Mesendoderm (in vitro differentiated cells): ENCODE measurements at regions not wholly inside any gene's neighbourhood (a gene's known extent, or its start where the extent isn't known, plus 50 kb on each side); places are given as distances from the start of the nearest gene placed in this dataset.

Source experiments
- DNase-seq: peaks from one replicate; pipeline ENCODE4 v3.0.0; 2013
- H2AK5ac ChIP-seq: 2 replicates; pipeline ENCODE4 v1.6.1; 2013; ENCODE audit warnings: low read length, inconsistent platforms
- H2BK120ac ChIP-seq: 2 replicates; pipeline ENCODE4 v1.6.1; 2013; ENCODE audit warnings: low read depth, mild to moderate bottlenecking, low read length, moderate library complexity, mixed read lengths
- H2BK15ac ChIP-seq: replicated peaks from 2 replicates; pipeline ENCODE4 v1.6.1; 2013; ENCODE audit warnings: low read depth, mild to moderate bottlenecking, moderate library complexity
- H2BK5ac ChIP-seq: 2 replicates; pipeline ENCODE4 v1.6.1; 2013; ENCODE audit warnings: low read length, inconsistent platforms
- H3K18ac ChIP-seq: 2 replicates; pipeline ENCODE4 v1.6.1; 2013; ENCODE audit warnings: mild to moderate bottlenecking, low read length, mixed read lengths
- H3K23ac ChIP-seq: one replicate; pipeline ENCODE4 v1.6.1; 2013; ENCODE audit warnings: low read length
- H3K27ac ChIP-seq: 2 replicates; pipeline ENCODE4 v1.5.1; 2013; ENCODE audit warnings: low read depth, mild to moderate bottlenecking, inconsistent platforms, low read length, moderate library complexity
- H3K27me3 ChIP-seq: 2 replicates; pipeline ENCODE4 v1.6.1; 2013; ENCODE audit warnings: low read length, control low read depth, mild to moderate bottlenecking, inconsistent platforms; ENCODE audit not compliant: insufficient read depth, poor library complexity
- H3K36me3 ChIP-seq: 2 replicates; pipeline ENCODE4 v1.6.1; 2013; ENCODE audit warnings: low read length, inconsistent platforms; ENCODE audit not compliant: control insufficient read depth, insufficient read depth
- H3K4ac ChIP-seq: one replicate; pipeline ENCODE4 v1.6.1; 2013; ENCODE audit warnings: low read depth, mild to moderate bottlenecking, low read length, moderate library complexity
- H3K4me1 ChIP-seq: 2 replicates; pipeline ENCODE4 v1.6.1; 2013; ENCODE audit warnings: low read depth, low read length, inconsistent platforms; ENCODE audit not compliant: control insufficient read depth
- H3K4me2 ChIP-seq: 2 replicates; pipeline ENCODE4 v1.6.1; 2013; ENCODE audit warnings: low read length
- H3K4me3 ChIP-seq: 2 replicates; pipeline ENCODE4 v1.5.1; 2013; ENCODE audit warnings: mild to moderate bottlenecking, low read length
- H3K56ac ChIP-seq: one replicate; pipeline ENCODE4 v1.6.1; 2013; ENCODE audit warnings: low read length
- H3K79me1 ChIP-seq: 2 replicates; pipeline ENCODE4 v1.6.1; 2013; ENCODE audit warnings: low read length, inconsistent platforms
- H3K79me2 ChIP-seq: 2 replicates; pipeline ENCODE4 v1.6.1; 2013; ENCODE audit warnings: mild to moderate bottlenecking, low read length; ENCODE audit not compliant: control insufficient read depth, insufficient read depth
- H3K9ac ChIP-seq: 2 replicates; pipeline ENCODE4 v1.6.1; 2013; ENCODE audit warnings: low read length, inconsistent platforms
- H4K5ac ChIP-seq: one replicate; pipeline ENCODE4 v1.6.1; 2013; ENCODE audit warnings: low read length
- H4K8ac ChIP-seq: one replicate; pipeline ENCODE4 v1.6.1; 2013; ENCODE audit warnings: low read depth, mild to moderate bottlenecking, control low read depth, low read length, moderate library complexity
- WGBS: extraction: QIAGEN DNeasy Blood & Tissue Kit; methylation state at CpG from one replicate; pipeline ENCODE4 v1.1.7; 2013; ENCODE audit warnings: low lambda C conversion rate, missing lambda C conversion rate; ENCODE audit not compliant: insufficient coverage; ENCODE audit errors: extremely low coverage; 5-methylcytosine and 5-hydroxymethylcytosine counted together

- Histone ChIP-seq H2AK5ac (no peak overlapping the region), H3K4me2 (no peak overlapping the region), H4K5ac (no peak overlapping the region), H3K79me2 (no peaks in the 10 kb centered on the region), H3K9ac (no peak overlapping the region), H3K56ac (no peak overlapping the region), H3K27ac (no peak overlapping the region), H3K4me1 (peaks cover 7% of the 10 kb centered on the region), H3K4me3 (no peak overlapping the region), H3K18ac (no peak overlapping the region), H4K8ac (no peak overlapping the region), H2BK15ac (no peak overlapping the region), H2BK120ac (no peak overlapping the region), H3K36me3 (no peaks in the 10 kb centered on the region), H3K27me3 (no peaks in the 10 kb centered on the region), H3K79me1 (no peaks in the 10 kb centered on the region), H2BK5ac (no peak overlapping the region), H3K23ac (no peak overlapping the region), H3K4ac (no peak overlapping the region)
- DNase-seq: no peak
- no CpG with 5 or more reads among the region's 4 CpGs for WGBS
Measured at GRCh38 chr6:146885708-146886457, 287.1 kb downstream of the ADGB start.

GRCh38 chr6:146886587-146887446, 288.0 kb downstream of the ADGB start:
- Histone ChIP-seq H3K18ac (no peak overlapping the region), H2BK5ac (no peak overlapping the region), H4K5ac (no peak overlapping the region), H3K27me3 (no peaks in the 10 kb centered on the region), H3K4ac (no peak overlapping the region), H3K9ac (no peak overlapping the region), H3K36me3 (no peaks in the 10 kb centered on the region), H3K4me2 (no peak overlapping the region), H3K79me2 (no peaks in the 10 kb centered on the region), H2BK15ac (no peak overlapping the region), H3K79me1 (no peaks in the 10 kb centered on the region), H4K8ac (no peak overlapping the region), H3K27ac (no peak overlapping the region), H2AK5ac (no peak overlapping the region), H3K56ac (no peak overlapping the region), H3K23ac (no peak overlapping the region), H3K4me3 (no peak overlapping the region), H2BK120ac (no peak overlapping the region), H3K4me1 (peaks cover under 1% of the 10 kb centered on the region)
- DNase-seq: no peak
- WGBS: no CpG with 5 or more reads among the region's 5 CpGs

- Histone ChIP-seq H3K23ac (no peak overlapping the region), H2BK5ac (no peak overlapping the region), H3K4me2 (no peak overlapping the region), H4K8ac (no peak overlapping the region), H2AK5ac (no peak overlapping the region), H3K79me2 (no peaks in the 10 kb centered on the region), H3K4me1 (no peaks in the 10 kb centered on the region), H4K5ac (no peak overlapping the region), H3K27ac (no peak overlapping the region), H3K36me3 (no peaks in the 10 kb centered on the region), H3K18ac (no peak overlapping the region), H3K4me3 (no peak overlapping the region), H3K4ac (no peak overlapping the region), H3K9ac (no peak overlapping the region), H2BK15ac (no peak overlapping the region), H2BK120ac (no peak overlapping the region), H3K56ac (no peak overlapping the region), H3K79me1 (no peaks in the 10 kb centered on the region), H3K27me3 (no peaks in the 10 kb centered on the region)
- DNase-seq: peak; percentile 10
- WGBS: no CpG with 5 or more reads among the region's 7 CpGs
Measured at GRCh38 chr6:146887447-146888077, 288.8 kb downstream of the ADGB start.

- Histone ChIP-seq H3K23ac (no peak overlapping the region), H4K8ac (no peak overlapping the region), H3K4me1 (no peaks in the 10 kb centered on the region), H3K4me3 (no peak overlapping the region), H3K79me1 (no peaks in the 10 kb centered on the region), H3K4ac (no peak overlapping the region), H3K9ac (no peak overlapping the region), H3K79me2 (no peaks in the 10 kb centered on the region), H2BK120ac (no peak overlapping the region), H2AK5ac (no peak overlapping the region), H3K36me3 (no peaks in the 10 kb centered on the region), H3K56ac (no peak overlapping the region), H3K27ac (no peak overlapping the region), H3K18ac (no peak overlapping the region), H4K5ac (no peak overlapping the region), H3K4me2 (no peak overlapping the region), H2BK5ac (no peak overlapping the region), H2BK15ac (no peak overlapping the region), H3K27me3 (no peaks in the 10 kb centered on the region)
- WGBS: no CpG with 5 or more reads among the region's 4 CpGs
- DNase-seq: no peak
Measured at GRCh38 chr6:146889303-146889702, 290.5 kb downstream of the ADGB start.

GRCh38 chr6:146890172-146890571, 291.4 kb downstream of the ADGB start:
- no peak overlapping the region for H2BK5ac ChIP-seq
- no peak overlapping the region for H2BK120ac ChIP-seq
- H3K9ac ChIP-seq: no peak overlapping the region

More at GRCh38 chr6:146890172-146890571, 291.4 kb downstream of the ADGB start:
- no peak overlapping the region for H2BK15ac ChIP-seq
- no peak overlapping the region for H4K5ac ChIP-seq
- H4K8ac ChIP-seq: no peak overlapping the region
- no peak for DNase-seq
- no peaks in the 10 kb centered on the region for H3K79me1 ChIP-seq
- no peaks in the 10 kb centered on the region for H3K27me3 ChIP-seq
- no peak overlapping the region for H3K27ac ChIP-seq
- H3K36me3 ChIP-seq: no peaks in the 10 kb centered on the region
- H3K4me2 ChIP-seq: no peak overlapping the region
- H3K4ac ChIP-seq: no peak overlapping the region
- H3K23ac ChIP-seq: no peak overlapping the region
- H3K4me1 ChIP-seq: no peaks in the 10 kb centered on the region
- no peak overlapping the region for H3K56ac ChIP-seq
- H3K79me2 ChIP-seq: no peaks in the 10 kb centered on the region
- H3K18ac ChIP-seq: no peak overlapping the region
- WGBS: no CpG with 5 or more reads among the region's 3 CpGs
- H3K4me3 ChIP-seq: no peak overlapping the region
- no peak overlapping the region for H2AK5ac ChIP-seq
